K562 (cell line): ENCODE measurements at regions not wholly inside any gene's neighbourhood (a gene's known extent, or its start where the extent isn't known, plus 50 kb on each side); places are given as distances from the start of the nearest gene placed in this dataset.

Experiments
- ATAC-seq: fragments of 200-7000 bp; cut with Tn5 transposase; 3 replicates; pipeline ENCODE4 v1.9.1; 2020; ENCODE audit warnings: moderate library complexity
- BruUV-seq: library from RNA; stranded (reverse); fragments of 400-500 nt; replicated peaks from 2 replicates; lab custom pipeline; 2021; lab: Mats Ljungman, UMichigan
- CTCF ChIA-PET: fragments of 300-600 bp; formaldehyde crosslinking; extraction: SDS; loops from one replicate; lab custom pipeline; 2021; ENCODE audit warnings: low intra/inter-chr PET ratio; lab: Yijun Ruan, JAX
- POLR2A ChIA-PET: fragments of 300-600, 350-650 bp; sonication (Branson Sonifier 250); formaldehyde crosslinking; extraction: SDS; loops from one replicate; lab custom pipeline; 2021; ENCODE audit warnings: antibody characterized with exemption, inconsistent platforms; lab: Yijun Ruan, JAX
- DNase-seq, 4 experiments: peaks; one replicate each; pipeline versions ENCODE4 v3.0.0 to v3.0.0-alpha.2; 2011 to 2018; ENCODE audit warnings: low spot score in 3 of 4, mixed read lengths in 3 of 4; ENCODE audit errors: extremely low read depth in 1 of 4
- FAIRE-seq: peaks from 2 replicates; lab custom pipeline; 2011; peaks lifted over from hg19 to GRCh38; lab: Jason Lieb, UNC
- H2AFZ ChIP-seq: 2 replicates; pipeline ENCODE4 v1.6.0; 2011; ENCODE audit warnings: low read depth, low read length, control low read depth, inconsistent platforms
- H3K27ac ChIP-seq: fragments of 200-600 bp; 3 replicates; pipeline ENCODE4 v1.8.0; 2011; ENCODE audit warnings: low read depth, mild to moderate bottlenecking, control low read depth, inconsistent platforms, low read length, moderate library complexity, mixed read lengths; ENCODE audit errors: extremely low read depth
- H3K27me3 ChIP-seq, 2 experiments: fragments of 300-600 bp in 1 of 2; 2 replicates in 1 of 2; 3 replicates in 1 of 2; pipeline versions ENCODE4 v1.6.0 to v1.8.0; 2011; ENCODE audit warnings: inconsistent platforms in 2 of 2, low read length in 2 of 2, mild to moderate bottlenecking in 1 of 2, mixed read lengths in 1 of 2, moderate library complexity in 1 of 2; ENCODE audit not compliant: control insufficient read depth in 2 of 2, insufficient read depth in 2 of 2
- H3K36me3 ChIP-seq: fragments of 300-600 bp; 3 replicates; pipeline ENCODE4 v1.8.0; 2011; ENCODE audit warnings: mild to moderate bottlenecking, low read length, inconsistent platforms; ENCODE audit not compliant: control insufficient read depth, insufficient read depth
- H3K4me1 ChIP-seq, 2 experiments: fragments of 200-600 bp in 1 of 2; replicated peaks in 1 of 2; 2 replicates in 1 of 2; 3 replicates in 1 of 2; pipeline versions ENCODE4 v1.5.1 to v1.8.0; 2011; ENCODE audit warnings: inconsistent platforms in 2 of 2, low read length in 2 of 2, mild to moderate bottlenecking in 1 of 2, mixed read lengths in 1 of 2, moderate library complexity in 1 of 2; ENCODE audit not compliant: control insufficient read depth in 2 of 2, insufficient read depth in 2 of 2
- H3K4me2 ChIP-seq: 2 replicates; pipeline ENCODE4 v1.6.1; 2011; ENCODE audit warnings: low read length, control low read depth, inconsistent platforms, mixed read lengths; ENCODE audit not compliant: insufficient read depth
- H3K4me3 ChIP-seq: fragments of 200-600 bp; sonication (generic), shearing (Covaris generic); 2 replicates; pipeline ENCODE4 v1.5.1; 2016; ENCODE audit warnings: control low read depth, inconsistent platforms
- H3K79me2 ChIP-seq: fragments of 200-600 bp; 3 replicates; pipeline ENCODE4 v1.8.0; 2011; ENCODE audit warnings: low read length, inconsistent platforms; ENCODE audit not compliant: control insufficient read depth, insufficient read depth
- H3K9ac ChIP-seq, 2 experiments: 2 replicates each; pipeline versions ENCODE4 v1.6.0 to v1.6.1; 2011; ENCODE audit warnings: low read depth in 2 of 2, low read length in 2 of 2, control low read depth in 1 of 2, inconsistent platforms in 1 of 2, mild to moderate bottlenecking in 1 of 2, mixed read lengths in 1 of 2; ENCODE audit not compliant: insufficient read depth in 1 of 2
- H3K9me1 ChIP-seq: one replicate; pipeline ENCODE4 v1.6.0; 2011; ENCODE audit warnings: inconsistent platforms, mild to moderate bottlenecking, low read length, moderate library complexity; ENCODE audit not compliant: control insufficient read depth, insufficient read depth
- H3K9me3 ChIP-seq: replicated peaks from 2 replicates; pipeline ENCODE4 v1.5.1; 2011; ENCODE audit warnings: low read depth, low read length, inconsistent platforms; ENCODE audit not compliant: control insufficient read depth, insufficient read depth
- H4K20me1 ChIP-seq: replicated peaks from 2 replicates; pipeline ENCODE4 v1.6.1; 2011; ENCODE audit warnings: low read length, inconsistent platforms, mixed read lengths; ENCODE audit not compliant: control insufficient read depth, insufficient read depth
- FOSL1 ChIP-seq: fragments of 200-800 bp; sonication (Bioruptor generic); conservative IDR thresholded peaks from 2 replicates; pipeline ENCODE4 v1.6.1; 2016; ENCODE audit warnings: missing genetic modification characterization, missing compliant biosample characterization
- NCOA6 ChIP-seq: fragments of 450-650 bp; IDR thresholded peaks from 2 replicates; pipeline ENCODE4 v1.6.1; 2017; ENCODE audit warnings: mild to moderate bottlenecking
- TCF3 ChIP-seq: sonication (generic); formaldehyde crosslinking; IDR thresholded peaks from 2 replicates; pipeline ENCODE4 v1.4.0; 2020; ENCODE audit warnings: mild to moderate bottlenecking, missing genetic modification reagents
- ZFP30 ChIP-seq: fragments of 250-450 bp; sonication (Bioruptor Pico); IDR thresholded peaks from 2 replicates; pipeline ENCODE4 v1.8.0; 2022; ENCODE audit warnings: moderate library complexity, mild to moderate bottlenecking, inconsistent platforms, borderline replicate concordance
- ZKSCAN3 ChIP-seq: fragments of 250-450 bp; sonication (Bioruptor Pico); IDR thresholded peaks from 2 replicates; pipeline ENCODE4 v1.4.0; 2020
- ZNF140 ChIP-seq: fragments of 250-450 bp; sonication (Bioruptor Pico); IDR thresholded peaks from 2 replicates; pipeline ENCODE4 v1.8.0; 2021; ENCODE audit warnings: moderate library complexity, mild to moderate bottlenecking, inconsistent platforms
- WGBS: fragments of 100-300 bp; shearing (Covaris generic); methylation state at CpG from one replicate; pipeline ENCODE4 v1.1.6; 2016; ENCODE audit warnings: low coverage, mixed read lengths; ENCODE audit not compliant: insufficient coverage; ENCODE audit errors: missing lambda C conversion rate; 5-methylcytosine and 5-hydroxymethylcytosine counted together
- in situ Hi-C: fragments of 300-500 bp; cut with MboI; formaldehyde crosslinking; loops from 4 replicates; pipeline ENCODE4 v1.15.0; 2018; ENCODE audit warnings: inconsistent platforms, mixed read lengths
- intact Hi-C: fragments of 100-400 bp; cut with micrococcal nuclease; formaldehyde crosslinking; loops from 2 replicates; pipeline ENCODE4 v1.14.2; 2022

- POLR2A ChIA-PET, result interaction anchor here (0.6 kb wide), 1 partner anchor 223 kb away, joined by 3 read pairs; no protein-coding TSS in a partner anchor
- ATAC-seq (no peak), FAIRE-seq (no peak), DNase-seq (no peak)
- no peak overlapping the region for H3K4me3 ChIP-seq
- H2AFZ ChIP-seq, result no peak overlapping the region
- no peak overlapping the region for H3K27ac ChIP-seq
- H3K9me3 ChIP-seq, result no peaks in the 10 kb centered on the region
- WGBS, result 0% methylated on average over 19 of the region's 25 CpGs
- no peak for TF ChIP-seq TCF3 (CRISPR knock-in tag)
- TF ChIP-seq NCOA6, result no peak
- no peak for TF ChIP-seq FOSL1 (tag)
- TF ChIP-seq ZFP30, result no peak
- no peak for TF ChIP-seq ZKSCAN3 (CRISPR knock-in tag)
- TF ChIP-seq ZNF140 (CRISPR knock-in tag), result no peak
- CTCF ChIA-PET, result no interaction called here
- no peak overlapping the region for H3K9ac ChIP-seq
- BruUV-seq, result no TSS peak
- H4K20me1 ChIP-seq, result no peaks in the 10 kb centered on the region
- H3K27me3 ChIP-seq, result peaks cover 3 to 39% of the 10 kb centered on the region in 2 experiments; a peak in 4 of 5 replicates
- intact Hi-C loops (no loop called here), in situ Hi-C loops (no loop called here)
- H3K9me1 ChIP-seq, result no peaks in the 10 kb centered on the region
- no peaks in the 10 kb centered on the region for H3K36me3 ChIP-seq
- no peaks in the 10 kb centered on the region for H3K79me2 ChIP-seq
- H3K4me2 ChIP-seq, result no peak overlapping the region
- H3K4me1 ChIP-seq, result no peaks in the 10 kb centered on the region
These were observed 376.3 kb upstream of the SALL3 start for GRCh38 chr18:78603102-78603983.
